GM12873 (cell line): ENCODE measurements at regions not wholly inside any gene's neighbourhood (a gene's known extent, or its start where the extent isn't known, plus 50 kb on each side); places are given as distances from the start of the nearest gene placed in this dataset.

Experiments
- CTCF ChIP-seq: IDR thresholded peaks from 2 replicates; pipeline ENCODE4 v1.5.1; 2012; ENCODE audit warnings: low read depth, mild to moderate bottlenecking, moderate library complexity, low read length, control low read depth; ENCODE audit not compliant: insufficient read depth; ENCODE audit errors: missing control alignments

DNA sequence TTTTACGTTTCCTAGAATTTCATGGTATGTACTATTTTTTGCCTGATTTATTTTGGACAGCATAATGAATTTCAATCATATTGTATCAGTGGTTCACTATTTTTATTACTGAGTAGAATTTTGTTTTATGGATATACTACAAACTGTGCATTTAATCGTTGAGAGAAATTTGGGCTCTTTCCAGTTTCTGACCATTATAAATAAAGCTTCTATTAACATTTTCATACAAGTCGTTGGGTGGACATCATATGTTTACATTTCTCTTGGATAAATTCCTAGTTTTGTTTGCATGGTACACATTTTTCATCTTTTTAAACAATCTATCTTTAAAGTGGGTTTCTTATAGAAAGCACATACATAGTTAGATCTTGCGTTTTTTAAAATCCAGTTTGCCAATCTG lies 472.7 kb upstream of the MAGEB18 start:
- TF ChIP-seq CTCF = no peak

GRCh38 chrX:25667681-25668080 lies 470.5 kb upstream of the MAGEB18 start:
- TF ChIP-seq CTCF = no peak

DNA sequence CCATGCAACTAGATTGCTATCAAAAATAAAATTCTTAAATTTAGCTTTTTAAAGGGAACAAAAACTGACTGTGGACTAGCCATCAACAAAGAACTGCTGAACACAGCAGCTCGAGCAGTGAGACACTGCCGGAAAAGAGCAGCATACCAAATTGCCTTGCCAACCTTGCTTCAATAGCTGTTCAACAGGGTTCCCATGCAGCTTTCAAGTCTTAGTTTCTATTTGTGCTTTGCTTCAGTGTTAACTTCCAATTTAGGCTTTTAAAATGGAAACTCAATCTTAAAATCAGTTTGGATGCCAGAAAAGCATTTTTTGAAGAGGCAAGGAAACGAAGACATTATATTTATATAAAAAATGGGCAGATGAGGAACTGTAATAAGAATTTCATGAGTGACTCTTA lies 463.4 kb upstream of the MAGEB18 start:
- no peak for TF ChIP-seq CTCF

- TF ChIP-seq CTCF = no peak
Observed at GRCh38 chrX:25701876-25702275, 436.3 kb upstream of the MAGEB18 start.

DNA sequence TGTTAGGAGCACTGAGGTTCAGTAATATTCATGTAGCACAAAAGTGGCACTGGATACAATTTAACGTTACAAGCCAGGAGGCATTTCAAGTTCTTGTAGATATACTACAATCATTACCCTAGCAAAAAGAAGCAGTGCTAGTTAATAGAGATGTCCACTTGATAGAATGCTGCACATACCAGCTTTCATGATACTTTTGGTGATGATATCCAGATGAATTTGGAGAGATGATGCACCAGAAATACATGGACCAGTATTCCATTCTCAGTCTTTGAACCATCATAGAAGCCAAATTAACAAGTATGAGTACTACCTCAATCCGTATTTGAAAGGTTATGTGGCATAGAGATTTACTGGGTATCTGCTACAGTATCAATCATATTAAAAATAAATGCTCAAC lies 421.0 kb upstream of the MAGEB18 start:
- TF ChIP-seq CTCF = no peak

DNA sequence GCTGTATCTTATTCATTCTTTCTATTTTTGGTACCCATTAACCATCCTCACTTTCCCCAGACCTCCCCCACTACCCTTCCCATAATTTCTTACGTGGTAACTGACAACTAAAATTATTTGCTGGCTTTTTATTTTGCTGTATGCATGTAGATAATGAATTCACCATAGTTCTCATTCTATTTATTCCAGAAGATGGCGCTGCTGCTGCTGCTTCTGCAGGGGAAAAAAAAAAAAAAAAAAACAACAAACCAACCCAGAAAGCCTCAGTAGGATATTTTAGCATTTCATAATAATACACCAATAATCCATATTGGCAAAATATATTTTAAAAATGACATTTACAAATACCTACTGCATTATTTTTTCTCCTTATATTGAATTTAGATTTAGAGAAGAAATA lies 416.6 kb upstream of the MAGEB18 start:
- TF ChIP-seq CTCF = peak; percentile 35

- no peak for TF ChIP-seq CTCF
Observed at GRCh38 chrX:25726539-25726938, 411.6 kb upstream of the MAGEB18 start.

DNA sequence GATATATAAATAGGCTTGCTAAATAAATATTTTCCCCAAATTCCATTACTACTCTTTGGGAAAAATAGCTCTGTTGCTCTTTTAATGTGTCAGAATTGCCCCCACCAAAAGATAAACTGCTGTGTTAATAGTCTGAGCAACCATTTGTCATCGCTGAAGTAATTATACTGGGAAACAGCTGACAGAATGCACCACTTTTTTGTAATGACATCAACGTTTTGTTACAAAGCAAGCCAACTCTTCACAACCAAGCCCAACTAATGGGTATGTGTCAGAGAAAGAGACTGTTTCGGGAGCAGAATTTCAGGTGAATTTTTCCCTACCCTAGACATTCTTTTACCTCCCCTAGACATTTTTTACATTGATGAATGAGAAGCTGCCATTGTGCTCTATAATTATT lies 405.0 kb upstream of the MAGEB18 start:
- no peak for TF ChIP-seq CTCF
